GM19372 (cell line): ENCODE measurements at regions not wholly inside any gene's neighbourhood (a gene's known extent, or its start where the extent isn't known, plus 50 kb on each side); places are given as distances from the start of the nearest gene placed in this dataset.

Experiments
- ATAC-seq: cut with Tn5 transposase; IDR thresholded peaks from one replicate; pipeline ENCODE4 v1.9.1; 2021; ENCODE audit warnings: mild to moderate bottlenecking, low read depth, moderate library complexity; ENCODE audit not compliant: unreplicated experiment

GRCh38 chr9:115249488-115249887 is 131.5 kb upstream of the TNC start:
- no peak for ATAC-seq

- ATAC-seq: no peak
These were observed 132.7 kb upstream of the TNC start for GRCh38 chr9:115250621-115251032.

DNA sequence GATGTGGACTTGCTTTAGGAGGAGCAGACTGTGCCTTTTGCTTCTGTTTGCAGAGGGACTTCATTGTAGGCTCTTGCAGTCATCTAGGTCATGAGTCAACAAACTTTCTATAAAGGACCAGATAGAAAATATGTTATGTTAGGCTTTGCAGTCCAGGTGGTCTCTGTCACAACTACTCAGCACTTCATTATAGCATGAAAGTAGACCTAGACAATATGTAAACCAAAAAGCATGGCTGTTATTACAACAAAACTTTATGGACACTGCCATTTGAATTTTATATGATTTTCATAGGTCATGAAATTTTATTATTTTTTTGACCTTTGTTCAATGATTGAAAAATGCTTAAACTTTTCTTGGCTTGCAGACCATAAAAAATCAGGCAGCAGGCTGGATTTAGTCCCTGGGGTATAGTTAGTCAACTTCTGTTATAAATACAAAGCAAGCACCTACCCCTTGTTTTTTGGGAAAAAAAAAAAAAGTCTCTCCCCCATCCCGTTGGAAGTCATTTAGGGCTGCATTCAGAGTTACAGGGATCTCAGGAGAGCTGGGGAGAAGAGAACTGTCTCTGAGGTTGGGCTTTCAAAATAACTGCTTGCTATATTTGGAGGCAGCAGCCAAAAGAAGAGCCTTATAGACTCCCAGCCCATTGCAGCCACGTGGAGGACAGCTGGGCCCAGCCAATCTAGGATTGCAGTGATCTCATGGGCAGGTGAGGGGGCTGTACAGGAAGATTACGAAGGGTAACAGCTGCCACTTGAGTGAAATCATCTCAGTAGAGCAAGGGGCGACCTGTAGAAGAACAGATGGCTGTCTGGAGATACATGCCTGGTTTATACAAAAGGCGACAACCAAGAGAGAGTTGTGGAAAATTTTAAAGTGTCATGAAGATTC is 136.6 kb upstream of the TNC start:
- no peak for ATAC-seq

DNA sequence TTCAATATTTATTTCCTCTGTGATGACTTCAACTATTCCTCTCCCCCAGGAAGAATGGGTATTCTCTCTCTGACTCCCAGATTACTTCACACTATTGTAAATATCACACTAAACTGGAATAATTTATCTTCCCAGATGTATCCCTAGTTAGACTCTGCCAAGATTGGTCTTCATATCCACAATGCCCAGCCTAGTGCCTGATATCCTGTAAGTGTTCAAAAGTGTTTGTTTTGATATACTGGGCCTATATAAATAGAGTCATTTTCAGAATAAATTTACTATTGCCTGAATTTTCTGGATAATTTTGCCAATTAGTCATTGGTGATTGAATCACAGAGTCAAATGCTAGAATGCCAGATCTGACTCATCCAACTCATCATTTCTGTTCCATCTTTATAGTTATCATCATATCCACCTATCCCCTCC is 143.7 kb upstream of the TNC start:
- no peak for ATAC-seq

- no peak for ATAC-seq
These were observed 144.5 kb upstream of the TNC start for GRCh38 chr9:115262477-115262876.

GRCh38 chr9:115262952-115263351 is 145.0 kb upstream of the TNC start:
- no peak for ATAC-seq

DNA sequence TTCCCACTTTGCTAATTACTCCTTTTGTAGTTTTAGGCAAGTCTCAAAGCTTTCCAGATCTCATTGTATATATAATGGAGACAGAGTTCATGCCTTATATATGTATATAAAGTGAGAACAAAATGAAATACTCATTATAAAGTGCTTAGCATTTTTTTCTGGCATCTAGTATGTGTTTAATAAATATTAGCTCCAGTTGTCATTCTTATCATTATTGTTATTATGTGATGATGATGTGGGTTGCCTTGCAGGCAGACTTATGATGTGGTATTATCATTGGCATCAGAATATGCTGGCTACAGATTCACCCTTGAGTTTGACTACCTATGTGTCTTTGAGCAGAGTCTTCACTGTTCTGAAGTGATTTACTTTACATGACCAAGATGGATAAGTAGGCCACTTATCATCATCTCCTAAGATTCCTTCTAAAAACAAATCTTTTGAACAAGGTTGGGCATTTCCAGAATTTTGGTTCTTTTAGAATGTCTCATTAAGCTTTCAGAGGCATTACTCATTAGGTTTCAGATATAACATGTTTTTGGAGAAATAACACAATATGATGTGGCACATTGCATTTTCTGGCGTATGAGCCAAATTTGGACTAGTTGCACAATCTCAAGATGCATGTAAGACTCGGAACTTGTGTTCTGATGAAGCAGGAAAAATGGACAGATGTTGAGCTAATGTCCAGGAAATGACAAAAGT is 145.6 kb upstream of the TNC start:
- ATAC-seq: no peak

DNA sequence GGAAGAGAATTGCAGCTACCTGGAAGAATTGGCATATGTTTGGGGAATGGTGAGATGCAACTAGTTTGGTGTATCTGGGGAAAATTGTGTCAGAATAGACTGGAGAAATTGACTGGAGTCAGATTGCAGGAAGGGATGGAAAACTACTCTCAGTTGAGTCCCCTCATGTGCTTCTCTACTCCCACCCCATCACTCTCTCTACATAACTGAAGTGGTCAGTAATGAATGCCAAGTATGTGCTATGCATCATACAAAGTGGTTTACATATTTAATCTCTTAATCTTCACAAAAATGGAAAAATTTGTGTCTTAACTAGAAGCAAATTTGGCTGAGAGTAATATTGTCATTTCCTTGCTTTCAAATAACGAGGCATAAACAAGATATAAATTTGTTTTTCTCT is 146.4 kb upstream of the TNC start:
- ATAC-seq: no peak

DNA sequence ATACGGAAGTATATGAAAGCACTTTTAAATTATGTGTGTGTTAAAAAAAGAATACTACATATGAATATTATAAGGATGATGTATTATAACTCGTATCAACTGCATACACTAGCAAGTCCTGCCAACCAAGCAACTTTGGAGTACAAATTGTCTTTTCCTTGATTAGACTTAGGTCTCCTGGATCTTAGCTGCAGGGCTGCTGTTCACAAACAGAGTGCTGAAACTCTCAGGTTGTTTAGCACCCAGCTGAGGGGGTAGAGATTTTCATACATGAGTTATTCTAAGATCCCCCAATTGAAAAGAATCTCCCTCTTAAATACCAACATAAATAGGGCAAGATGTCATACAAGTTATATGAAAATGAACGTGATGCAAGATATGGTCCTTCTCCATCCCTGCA is 149.8 kb upstream of the TNC start:
- no peak for ATAC-seq

- no peak for ATAC-seq
These were observed 157.8 kb upstream of the TNC start for GRCh38 chr9:115275753-115276152.

GRCh38 chr9:115276621-115277020 is 158.7 kb upstream of the TNC start:
- ATAC-seq: no peak

- ATAC-seq: no peak
These were observed 159.3 kb upstream of the TNC start for GRCh38 chr9:115277301-115277700.

DNA sequence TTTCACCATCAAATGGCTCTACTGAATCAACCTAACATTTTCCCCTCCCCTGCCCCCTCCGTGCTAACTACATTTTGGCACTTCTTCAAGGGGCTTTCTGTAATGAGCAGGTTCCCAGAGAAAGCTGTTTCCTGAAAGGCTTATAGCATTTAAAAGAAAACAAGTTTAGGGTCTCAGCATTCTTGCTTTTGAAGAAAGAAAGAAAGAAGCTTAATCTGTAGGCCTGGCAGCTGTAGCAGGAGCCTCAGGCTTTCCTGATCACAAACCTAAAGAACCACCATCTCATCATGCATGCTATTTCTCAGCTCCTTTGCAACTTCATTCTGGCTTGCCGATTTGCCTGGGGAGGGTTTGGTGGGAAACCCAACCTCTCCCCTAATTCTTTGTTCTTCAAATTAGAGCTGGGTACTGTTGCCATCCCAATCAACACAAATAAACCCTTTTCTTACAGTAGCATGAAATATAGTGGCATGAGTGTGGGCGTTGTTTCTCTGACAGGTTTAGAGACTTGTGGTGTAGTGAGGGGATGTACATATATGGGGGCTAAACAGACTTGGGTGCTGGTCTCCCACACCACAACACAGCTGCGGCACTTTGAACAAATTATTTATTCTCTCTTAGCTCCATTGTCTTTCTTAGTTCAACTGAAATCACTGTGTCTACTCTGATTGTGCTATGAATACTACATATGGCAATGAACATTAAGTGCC is 160.5 kb upstream of the TNC start:
- ATAC-seq: no peak

- ATAC-seq: no peak
These were observed 165.4 kb upstream of the TNC start for GRCh38 chr9:115283395-115283794.

GRCh38 chr9:115285836-115286235 is 167.9 kb upstream of the TNC start:
- ATAC-seq: no peak

DNA sequence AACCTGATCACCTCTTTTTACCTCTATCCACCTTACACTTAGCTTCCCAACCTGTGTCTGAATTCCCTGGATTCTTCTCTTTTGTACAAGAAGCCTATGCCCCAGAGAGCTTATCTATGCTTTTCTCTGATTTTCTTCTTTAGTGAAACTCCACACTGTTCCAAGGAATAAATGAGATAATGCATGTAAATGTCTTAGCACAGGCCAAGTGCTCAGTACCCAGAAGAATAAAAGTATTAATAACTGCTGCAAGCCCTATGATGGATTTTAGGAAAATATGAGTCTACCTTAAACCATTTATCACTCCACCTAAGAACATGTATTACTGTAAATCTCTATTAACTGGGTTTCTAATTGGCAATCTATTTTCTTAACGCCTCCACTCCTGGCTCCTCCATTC is 168.5 kb upstream of the TNC start:
- ATAC-seq: no peak

- ATAC-seq: no peak
These were observed 171.8 kb upstream of the TNC start for GRCh38 chr9:115289757-115290208.

DNA sequence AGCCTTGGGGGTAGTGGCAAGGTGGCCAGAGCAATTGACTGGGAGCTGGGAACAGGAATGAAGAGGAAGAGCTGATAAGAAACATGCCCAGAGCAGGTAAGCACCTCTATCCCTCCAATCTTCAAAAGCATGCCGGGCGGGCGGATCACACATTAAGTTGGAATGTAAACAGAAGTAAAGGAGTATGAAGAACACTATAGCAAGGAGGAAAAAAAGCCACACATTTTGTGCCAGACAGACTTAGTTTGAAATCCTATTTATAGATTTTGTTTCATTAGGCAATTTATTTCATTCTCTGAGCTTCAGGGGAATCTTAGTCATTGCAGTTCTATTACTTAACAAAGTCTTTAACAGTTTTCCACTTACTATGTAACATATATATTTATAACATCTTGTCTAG is 173.9 kb upstream of the TNC start:
- ATAC-seq: no peak

DNA sequence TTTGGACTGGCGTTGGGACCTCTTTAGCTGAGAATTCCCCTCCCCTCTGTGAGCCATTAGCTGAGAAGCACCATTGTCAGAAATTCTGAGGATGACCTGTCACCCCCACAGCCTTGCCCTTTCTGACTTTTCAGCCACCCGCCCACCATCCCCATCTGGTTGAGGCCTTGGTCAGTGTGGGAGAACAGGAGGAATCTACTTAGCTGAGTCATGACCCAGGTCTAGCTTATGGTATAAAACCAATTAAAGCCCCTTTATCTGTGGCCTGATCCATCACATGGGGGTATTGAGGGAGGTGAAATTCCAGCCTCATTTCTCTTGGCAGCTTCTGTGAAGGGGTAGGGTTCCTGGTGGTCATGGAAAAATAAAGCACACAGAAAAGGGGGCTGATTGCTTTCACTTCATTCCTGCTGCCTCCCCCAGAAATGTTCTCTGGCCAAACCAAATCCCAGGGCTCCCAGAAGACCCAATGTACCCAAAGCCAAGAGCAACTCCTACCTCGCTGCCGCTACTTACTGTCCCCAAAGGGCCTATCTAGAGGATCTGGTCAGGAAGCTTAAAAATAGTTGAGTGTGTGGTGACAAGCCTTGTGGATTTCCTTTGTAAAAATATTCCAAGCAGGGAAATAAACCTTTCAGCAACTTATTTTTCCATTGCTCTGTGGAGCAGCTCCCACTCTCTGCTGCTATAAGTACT is 174.8 kb upstream of the TNC start:
- no peak for ATAC-seq

GRCh38 chr9:115295734-115296133 is 177.8 kb upstream of the TNC start:
- ATAC-seq: no peak
